Activated B cell treated with CpG ODN at 0.5 μM for 24 hours (primary cell): ENCODE measurements at regions not wholly inside any gene's neighbourhood (a gene's known extent, or its start where the extent isn't known, plus 50 kb on each side); places are given as distances from the start of the nearest gene placed in this dataset.

Experiments used
- ATAC-seq: fragments of 200-7000 bp; cut with Tn5 transposase; one replicate; pipeline ENCODE4 v1.10.0; 2021; ENCODE audit warnings: low read depth, mild to moderate bottlenecking, moderate library complexity
- CTCF ChIA-PET: fragments of 350-600 bp; sonication (Branson Sonifier 250); formaldehyde crosslinking; loops from one replicate; lab custom pipeline; 2021; ENCODE audit warnings: antibody characterized with exemption; lab: Charles Lee
- POLR2A ChIA-PET: fragments of 350-600 bp; sonication (Branson Sonifier 250); formaldehyde crosslinking; loops from one replicate; lab custom pipeline; 2021; ENCODE audit warnings: antibody characterized with exemption; lab: Charles Lee
- DNase-seq: peaks from one replicate; pipeline ENCODE4 v3.0.0; 2022
- H3K27ac Mint-ChIP-seq: one replicate; pipeline ENCODE4 v1.8.0; 2020; ENCODE audit warnings: mixed read lengths
- H3K27me3 Mint-ChIP-seq: one replicate; pipeline ENCODE4 v1.8.0; 2021; ENCODE audit warnings: mixed read lengths
- H3K36me3 Mint-ChIP-seq: one replicate; pipeline ENCODE4 v1.8.0; 2021; ENCODE audit warnings: low read depth, mixed read lengths
- H3K4me1 Mint-ChIP-seq: one replicate; pipeline ENCODE4 v1.8.0; 2021; ENCODE audit warnings: mixed read lengths
- H3K4me3 Mint-ChIP-seq: one replicate; pipeline ENCODE4 v1.8.0; 2020; ENCODE audit warnings: mild to moderate bottlenecking, mixed read lengths
- H3K9me3 Mint-ChIP-seq: one replicate; pipeline ENCODE4 v1.8.0; 2020; ENCODE audit warnings: mixed read lengths
- CTCF ChIP-seq: fragments of 200-600 bp; IDR thresholded peaks from one replicate; pipeline ENCODE4 v1.8.0; 2022; ENCODE audit warnings: antibody characterized with exemption, mild to moderate bottlenecking
- intact Hi-C: fragments of 100-400 bp; cut with micrococcal nuclease; formaldehyde crosslinking; loops from one replicate; pipeline ENCODE4 v1.15.1; 2024

GRCh38 chr5:93208141-93208751 lies 372.8 kb downstream of the NR2F1-AS1 start:
- no peak for ATAC-seq
- ChIA-PET CTCF (interaction anchor here (0.7 kb wide), 1 partner anchor 61 kb away, joined by 3 read pairs; no protein-coding TSS in a partner anchor), POLR2A (no interaction called here)
- no peak for DNase-seq
- intact Hi-C loops: no loop called here
- no peak for TF ChIP-seq CTCF
- peaks cover 10% of the 10 kb centered on the region for H3K9me3 Mint-ChIP-seq
- H3K27me3 Mint-ChIP-seq: no peaks in the 10 kb centered on the region
- H3K4me3 Mint-ChIP-seq: no peak overlapping the region
- H3K36me3 Mint-ChIP-seq: no peaks in the 10 kb centered on the region
- H3K27ac Mint-ChIP-seq: no peak overlapping the region
- no peaks in the 10 kb centered on the region for H3K4me1 Mint-ChIP-seq

GRCh38 chr5:93206203-93206602 lies 374.8 kb downstream of the NR2F1-AS1 start:
- no peak for TF ChIP-seq CTCF
- no peaks in the 10 kb centered on the region for H3K4me1 Mint-ChIP-seq
- no peak overlapping the region for H3K27ac Mint-ChIP-seq
- no peak for ATAC-seq
- no peak for DNase-seq
- intact Hi-C loops: no loop called here
- ChIA-PET CTCF (no interaction called here), POLR2A (no interaction called here)
- H3K27me3 Mint-ChIP-seq: no peaks in the 10 kb centered on the region
- H3K9me3 Mint-ChIP-seq: peaks cover 10% of the 10 kb centered on the region
- no peaks in the 10 kb centered on the region for H3K36me3 Mint-ChIP-seq
- H3K4me3 Mint-ChIP-seq: no peak overlapping the region

- H3K36me3 Mint-ChIP-seq: no peaks in the 10 kb centered on the region
- no peaks in the 10 kb centered on the region for H3K4me1 Mint-ChIP-seq
- DNase-seq: no peak
- POLR2A ChIA-PET: no interaction called here
- peaks cover 11% of the 10 kb centered on the region for H3K9me3 Mint-ChIP-seq
- ATAC-seq: no peak
- intact Hi-C loops: no loop called here
- H3K27me3 Mint-ChIP-seq: no peaks in the 10 kb centered on the region
- TF ChIP-seq CTCF: no peak
- CTCF ChIA-PET: no interaction called here
- H3K4me3 Mint-ChIP-seq: no peak overlapping the region
- H3K27ac Mint-ChIP-seq: no peak overlapping the region
These were observed 380.0 kb downstream of the NR2F1-AS1 start for GRCh38 chr5:93201061-93201460.

GRCh38 chr5:93196986-93197385 lies 384.0 kb downstream of the NR2F1-AS1 start:
- Mint-ChIP-seq H3K9me3 (peaks cover 2% of the 10 kb centered on the region), H3K4me1 (no peaks in the 10 kb centered on the region), H3K36me3 (no peaks in the 10 kb centered on the region), H3K27ac (no peak overlapping the region), H3K27me3 (no peaks in the 10 kb centered on the region), H3K4me3 (no peak overlapping the region)
- intact Hi-C loops: no loop called here
- POLR2A ChIA-PET: no interaction called here
- DNase-seq: no peak
- ATAC-seq: no peak
- CTCF ChIA-PET: no interaction called here
- TF ChIP-seq CTCF: no peak

GRCh38 chr5:93193431-93194347 lies 387.3 kb downstream of the NR2F1-AS1 start:
- Mint-ChIP-seq H3K27me3 (no peaks in the 10 kb centered on the region), H3K4me3 (no peak overlapping the region), H3K4me1 (no peaks in the 10 kb centered on the region), H3K36me3 (no peaks in the 10 kb centered on the region), H3K27ac (no peak overlapping the region), H3K9me3 (peaks cover 2% of the 10 kb centered on the region)
- TF ChIP-seq CTCF: no peak
- DNase-seq (no peak), ATAC-seq (no peak)
- ChIA-PET POLR2A (no interaction called here), CTCF (no interaction called here)
- intact Hi-C loops: no loop called here
